ENCODE measurements at regions not wholly inside any gene's neighbourhood (a gene's known extent, or its start where the extent isn't known, plus 50 kb on each side); places are given as distances from the start of the nearest gene placed in this dataset.

DNA sequence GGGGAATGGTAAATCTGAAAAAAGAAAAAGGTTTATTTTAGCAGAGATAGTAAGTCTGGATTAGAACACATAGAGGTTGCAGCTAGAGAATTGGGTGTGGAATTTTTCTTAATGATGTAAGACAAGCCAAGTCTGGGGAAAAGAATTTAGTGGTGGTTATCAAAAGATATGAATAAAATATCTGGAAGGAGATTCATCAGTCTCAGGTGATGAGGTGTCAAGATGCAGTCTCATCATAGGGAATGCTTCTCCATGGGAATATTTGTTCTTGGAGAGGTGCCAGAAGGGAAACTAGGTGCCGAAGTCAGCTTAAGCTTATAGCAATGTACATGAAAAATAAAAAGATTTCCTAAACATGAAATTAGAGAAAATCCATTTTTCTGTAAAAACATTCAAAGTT is 504.1 kb upstream of the NR3C2 start:
- H3K9ac ChIP-seq (ENCODE audit: insufficient read depth, low read depth, low read length), result no peak overlapping the region
- ChIA-PET CTCF (ENCODE audit: low intra/inter-chr PET ratio, low total read pairs) (no interaction called here), POLR2A (no interaction called here)
- intact Hi-C loops (cut with micrococcal nuclease; ENCODE audit: unreplicated experiment) (no loop called here), in situ Hi-C loops (cut with HindIII; ENCODE audit: extremely low pct_ligation_motif_present, low pct_unique_long_range_greater_than_20kb) (no loop called here)
- ATAC-seq (no peak), FAIRE-seq (no peak), DNase-seq (ENCODE audit: low spot score) (no peak)
- no peaks in the 10 kb centered on the region for H3K4me1 ChIP-seq (ENCODE audit: insufficient read depth, low read length)
- no peak overlapping the region for H3K4me2 ChIP-seq (ENCODE audit: low read depth, low read length)
- no peaks in the 10 kb centered on the region; the same call in 1 of the 2 replicates for H3K9me3 ChIP-seq (ENCODE audit: low read length)
- TF ChIP-seq, protein P1, sequence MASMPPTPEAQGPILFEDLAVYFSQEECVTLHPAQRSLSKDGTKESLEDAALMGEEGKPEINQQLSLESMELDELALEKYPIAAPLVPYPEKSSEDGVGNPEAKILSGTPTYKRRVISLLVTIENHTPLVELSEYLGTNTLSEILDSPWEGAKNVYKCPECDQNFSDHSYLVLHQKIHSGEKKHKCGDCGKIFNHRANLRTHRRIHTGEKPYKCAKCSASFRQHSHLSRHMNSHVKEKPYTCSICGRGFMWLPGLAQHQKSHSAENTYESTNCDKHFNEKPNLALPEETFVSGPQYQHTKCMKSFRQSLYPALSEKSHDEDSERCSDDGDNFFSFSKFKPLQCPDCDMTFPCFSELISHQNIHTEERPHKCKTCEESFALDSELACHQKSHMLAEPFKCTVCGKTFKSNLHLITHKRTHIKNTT (CRISPR knock-in tag; IDR thresholded peaks at IDR 0.05), result no peak
- TF ChIP-seq ZNF550 (CRISPR knock-in tag; IDR thresholded peaks at IDR 0.05; ENCODE audit: borderline replicate concordance), result no peak
- TF ChIP-seq CEBPB (IDR thresholded peaks at IDR 0.05; ENCODE audit: borderline replicate concordance, low read depth, low read length), result no peak
- TF ChIP-seq TMF1 (CRISPR knock-in tag; IDR thresholded peaks at IDR 0.05; ENCODE audit: low read depth), result no peak
- TF ChIP-seq ZNF451 (CRISPR knock-in tag; IDR thresholded peaks at IDR 0.05), result no peak
- no peak for TF ChIP-seq U2AF2 (IDR thresholded peaks at IDR 0.05; ENCODE audit: low read depth, low read length)
- no peak overlapping the region for H3K4me3 ChIP-seq (replicated peaks in 1 of 3; ENCODE audit: insufficient read depth in 1 of 3, low read depth in 2 of 3, low read length in 3 of 3)
- 0% methylated on average over 1 of the region's 1 CpG for WGBS (ENCODE audit: low lambda C conversion rate)
- H3K36me3 ChIP-seq (replicated peaks in 1 of 2; ENCODE audit: control insufficient read depth in 1 of 2, insufficient read depth in 2 of 2, low read length in 2 of 2), result no peaks in the 10 kb centered on the region
- H2AFZ ChIP-seq (ENCODE audit: low read length), result no peak overlapping the region
- no peak overlapping the region for H3K27ac ChIP-seq (ENCODE audit: extremely low read length, insufficient read depth, low read length)
- H3K79me2 ChIP-seq (ENCODE audit: insufficient read depth, low read length), result no peaks in the 10 kb centered on the region
- H3K27me3 ChIP-seq (ENCODE audit: control insufficient read depth in 1 of 2, insufficient read depth in 2 of 2, low read length in 2 of 2), result no peaks in the 10 kb centered on the region
- BruUV-seq (replicated peaks), result no TSS peak
- H4K20me1 ChIP-seq (ENCODE audit: insufficient read depth, low read length), result no peaks in the 10 kb centered on the region

DNA sequence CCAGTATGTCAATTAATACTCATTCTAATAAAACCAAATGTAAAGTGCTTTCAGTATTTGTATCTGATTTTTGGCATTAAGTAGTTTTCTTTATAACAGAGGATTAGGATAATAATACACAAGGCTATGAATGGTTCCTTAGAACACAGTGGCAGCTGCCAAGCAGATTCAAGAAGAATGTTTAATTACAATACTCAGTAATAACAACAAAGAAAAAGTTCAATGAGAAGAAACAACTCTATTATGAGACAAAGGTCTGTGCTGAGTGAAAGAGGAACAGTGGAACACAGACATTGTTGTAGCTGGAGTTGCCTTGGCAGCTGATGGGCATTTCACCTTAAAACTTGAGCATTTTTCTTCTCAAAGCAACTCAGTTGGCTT is 502.6 kb upstream of the NR3C2 start:
- CTCF ChIA-PET (ENCODE audit: low intra/inter-chr PET ratio, low total read pairs), result no interaction called here
- DNase-seq (ENCODE audit: low spot score) (no peak), ATAC-seq (no peak), FAIRE-seq (no peak)
- no peak overlapping the region for H2AFZ ChIP-seq (ENCODE audit: low read length)
- no peak overlapping the region for H3K4me3 ChIP-seq (replicated peaks in 1 of 3; ENCODE audit: insufficient read depth in 1 of 3, low read depth in 2 of 3, low read length in 3 of 3)
- no peak overlapping the region for H3K27ac ChIP-seq (ENCODE audit: extremely low read length, insufficient read depth, low read length)
- no peaks in the 10 kb centered on the region; the same call in 1 of the 2 replicates for H3K9me3 ChIP-seq (ENCODE audit: low read length)
- intact Hi-C loops (cut with micrococcal nuclease; ENCODE audit: unreplicated experiment), result no loop called here
- H4K20me1 ChIP-seq (ENCODE audit: insufficient read depth, low read length), result no peaks in the 10 kb centered on the region
- POLR2A ChIA-PET, result no interaction called here
- H3K9ac ChIP-seq (ENCODE audit: insufficient read depth, low read depth, low read length), result no peak overlapping the region
- no peaks in the 10 kb centered on the region for H3K4me1 ChIP-seq (ENCODE audit: insufficient read depth, low read length)
- H3K4me2 ChIP-seq (ENCODE audit: low read depth, low read length), result no peak overlapping the region
- in situ Hi-C loops (cut with HindIII; ENCODE audit: extremely low pct_ligation_motif_present, low pct_unique_long_range_greater_than_20kb), result no loop called here
- H3K27me3 ChIP-seq (ENCODE audit: control insufficient read depth in 1 of 2, insufficient read depth in 2 of 2, low read length in 2 of 2), result no peaks in the 10 kb centered on the region
- no TSS peak for BruUV-seq (replicated peaks)
- H3K36me3 ChIP-seq (replicated peaks in 1 of 2; ENCODE audit: control insufficient read depth in 1 of 2, insufficient read depth in 2 of 2, low read length in 2 of 2), result no peaks in the 10 kb centered on the region
- H3K79me2 ChIP-seq (ENCODE audit: insufficient read depth, low read length), result no peaks in the 10 kb centered on the region
- TF ChIP-seq ZNF383 (CRISPR knock-in tag; IDR thresholded peaks at IDR 0.05; ENCODE audit: borderline replicate concordance) (no peak), CHCHD3 (CRISPR knock-in tag; IDR thresholded peaks at IDR 0.05) (no peak), ZNF792 (CRISPR knock-in tag; IDR thresholded peaks at IDR 0.05) (no peak), HOXA9 (CRISPR knock-in tag; IDR thresholded peaks at IDR 0.05; ENCODE audit: borderline replicate concordance) (no peak), ISL2 (CRISPR knock-in tag; IDR thresholded peaks at IDR 0.05) (no peak), ZNF44 (CRISPR knock-in tag; IDR thresholded peaks at IDR 0.05) (no peak)
- TF ChIP-seq, protein P2, sequence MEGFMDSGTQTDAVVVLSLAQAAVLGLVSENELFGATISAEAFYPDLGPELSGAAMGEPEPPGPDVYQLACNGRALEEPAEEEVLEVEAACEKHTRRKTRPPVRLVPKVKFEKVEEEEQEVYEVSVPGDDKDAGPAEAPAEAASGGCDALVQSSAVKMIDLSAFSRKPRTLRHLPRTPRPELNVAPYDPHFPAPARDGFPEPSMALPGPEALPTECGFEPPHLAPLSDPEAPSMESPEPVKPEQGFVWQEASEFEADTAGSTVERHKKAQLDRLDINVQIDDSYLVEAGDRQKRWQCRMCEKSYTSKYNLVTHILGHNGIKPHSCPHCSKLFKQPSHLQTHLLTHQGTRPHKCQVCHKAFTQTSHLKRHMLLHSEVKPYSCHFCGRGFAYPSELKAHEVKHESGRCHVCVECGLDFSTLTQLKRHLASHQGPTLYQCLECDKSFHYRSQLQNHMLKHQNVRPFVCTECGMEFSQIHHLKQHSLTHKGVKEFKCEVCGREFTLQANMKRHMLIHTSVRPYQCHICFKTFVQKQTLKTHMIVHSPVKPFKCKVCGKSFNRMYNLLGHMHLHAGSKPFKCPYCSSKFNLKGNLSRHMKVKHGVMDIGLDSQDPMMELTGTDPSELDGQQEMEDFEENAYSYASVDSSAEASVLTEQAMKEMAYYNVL (CRISPR knock-in tag; IDR thresholded peaks at IDR 0.05; ENCODE audit: borderline replicate concordance), result no peak
- TF ChIP-seq, protein P3, sequence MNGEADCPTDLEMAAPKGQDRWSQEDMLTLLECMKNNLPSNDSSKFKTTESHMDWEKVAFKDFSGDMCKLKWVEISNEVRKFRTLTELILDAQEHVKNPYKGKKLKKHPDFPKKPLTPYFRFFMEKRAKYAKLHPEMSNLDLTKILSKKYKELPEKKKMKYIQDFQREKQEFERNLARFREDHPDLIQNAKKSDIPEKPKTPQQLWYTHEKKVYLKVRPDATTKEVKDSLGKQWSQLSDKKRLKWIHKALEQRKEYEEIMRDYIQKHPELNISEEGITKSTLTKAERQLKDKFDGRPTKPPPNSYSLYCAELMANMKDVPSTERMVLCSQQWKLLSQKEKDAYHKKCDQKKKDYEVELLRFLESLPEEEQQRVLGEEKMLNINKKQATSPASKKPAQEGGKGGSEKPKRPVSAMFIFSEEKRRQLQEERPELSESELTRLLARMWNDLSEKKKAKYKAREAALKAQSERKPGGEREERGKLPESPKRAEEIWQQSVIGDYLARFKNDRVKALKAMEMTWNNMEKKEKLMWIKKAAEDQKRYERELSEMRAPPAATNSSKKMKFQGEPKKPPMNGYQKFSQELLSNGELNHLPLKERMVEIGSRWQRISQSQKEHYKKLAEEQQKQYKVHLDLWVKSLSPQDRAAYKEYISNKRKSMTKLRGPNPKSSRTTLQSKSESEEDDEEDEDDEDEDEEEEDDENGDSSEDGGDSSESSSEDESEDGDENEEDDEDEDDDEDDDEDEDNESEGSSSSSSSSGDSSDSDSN (CRISPR knock-in tag; IDR thresholded peaks at IDR 0.05), result no peak

All from HepG2 (cell line).